DMS79 treated with DMSO at 0.1 percent for 48 hours (cell line): ENCODE measurements at regions not wholly inside any gene's neighbourhood (a gene's known extent, or its start where the extent isn't known, plus 50 kb on each side); places are given as distances from the start of the nearest gene placed in this dataset.
A peak's percentile ranks its signal among the peaks of the same experiment; 100 is the strongest.

Experiments
- DNase-seq: peaks from one replicate; lab custom pipeline; 2025; lab: John Stamatoyannopoulos, UW

DNA sequence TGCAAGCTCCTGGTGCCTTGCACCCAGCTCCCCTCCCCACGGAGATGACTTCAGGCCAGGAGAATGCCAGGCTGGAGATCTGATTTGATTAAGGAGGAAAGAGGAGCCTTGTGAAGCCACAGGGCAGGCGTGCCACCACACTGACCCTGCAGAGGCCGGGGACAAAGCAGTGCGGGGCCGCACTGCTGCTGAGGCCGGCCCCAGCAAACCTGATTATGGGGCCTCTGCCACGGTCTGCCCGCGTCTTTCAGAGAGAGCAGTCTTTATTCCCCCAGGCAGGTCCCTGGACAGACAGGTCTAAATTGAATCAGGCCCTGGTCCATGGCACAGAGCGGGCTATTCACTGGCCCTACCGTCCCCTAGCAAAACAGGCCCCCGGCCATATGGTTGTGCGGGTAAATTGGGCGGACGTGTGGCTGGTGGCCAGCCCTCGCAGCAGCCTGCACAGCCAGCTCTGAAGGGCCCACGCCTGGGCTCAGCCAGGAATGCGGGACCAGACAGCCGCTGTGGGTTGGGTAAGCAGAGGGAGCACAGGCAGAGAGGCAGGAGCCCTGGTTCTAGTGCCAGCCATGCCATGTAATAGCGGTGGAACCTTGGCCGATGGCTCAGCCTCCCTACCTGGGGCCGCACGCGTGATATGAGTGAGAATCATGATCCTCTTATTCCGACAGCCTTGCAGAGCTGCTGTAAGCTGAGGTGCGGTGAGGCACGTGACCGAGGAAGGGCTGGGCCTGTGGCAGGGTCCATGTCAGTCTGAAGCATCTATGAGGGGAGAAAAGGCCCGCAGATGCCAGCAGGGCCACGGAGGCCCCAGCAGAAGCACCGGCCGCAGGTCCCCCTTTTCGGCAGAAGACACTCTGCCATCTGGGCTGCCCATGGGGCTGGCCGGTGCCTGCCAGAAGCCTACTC is 97.3 kb upstream of the MYCN start:
- no peak for DNase-seq

DNA sequence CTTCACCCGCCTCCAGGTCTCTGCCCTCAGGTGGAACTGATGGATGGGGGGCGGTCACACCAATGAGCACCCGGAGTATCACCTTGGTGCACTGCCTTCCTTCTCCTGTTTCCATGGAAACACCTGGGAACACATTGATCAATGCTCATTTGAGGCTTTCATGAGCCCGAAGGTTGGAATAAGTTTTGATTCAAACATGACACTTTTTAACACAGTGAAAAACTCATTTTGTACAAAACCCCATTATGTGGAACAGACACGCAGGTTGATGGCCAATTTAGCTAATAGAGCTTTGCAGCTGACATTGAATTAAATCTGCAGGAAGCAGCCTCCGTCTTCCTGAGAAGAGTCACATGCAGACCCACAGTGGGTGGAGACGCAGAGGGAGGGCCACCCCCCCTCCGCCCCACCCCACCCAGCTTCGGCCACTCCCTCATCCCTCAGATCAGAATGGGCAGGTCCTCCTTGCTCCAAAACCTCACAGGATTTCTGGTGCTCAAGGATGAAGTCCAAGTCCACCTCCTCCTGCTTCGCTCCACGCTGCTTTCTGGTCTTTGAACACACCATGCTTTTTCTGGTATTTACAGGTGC is 96.0 kb upstream of the MYCN start:
- no peak for DNase-seq

DNA sequence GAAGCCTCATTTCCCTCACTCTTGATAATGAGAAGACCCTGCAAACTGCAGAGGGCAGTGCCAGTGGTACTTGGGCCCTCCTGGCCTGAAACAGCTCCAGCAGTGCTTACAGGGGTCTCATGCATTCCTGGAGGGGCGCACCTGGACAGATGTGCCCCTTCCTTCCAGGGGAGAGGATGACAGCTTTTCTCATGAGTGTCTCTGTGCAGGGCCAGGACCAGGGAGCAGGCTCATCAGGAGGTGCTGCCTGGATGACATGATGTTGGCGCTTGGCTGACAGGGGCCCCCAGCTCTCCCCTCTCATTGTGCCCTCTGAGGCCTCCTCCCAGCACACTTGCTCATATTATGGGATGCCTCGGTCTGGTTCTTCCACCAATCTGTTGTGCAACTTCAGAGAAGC is 95.1 kb upstream of the MYCN start:
- no peak for DNase-seq

DNA sequence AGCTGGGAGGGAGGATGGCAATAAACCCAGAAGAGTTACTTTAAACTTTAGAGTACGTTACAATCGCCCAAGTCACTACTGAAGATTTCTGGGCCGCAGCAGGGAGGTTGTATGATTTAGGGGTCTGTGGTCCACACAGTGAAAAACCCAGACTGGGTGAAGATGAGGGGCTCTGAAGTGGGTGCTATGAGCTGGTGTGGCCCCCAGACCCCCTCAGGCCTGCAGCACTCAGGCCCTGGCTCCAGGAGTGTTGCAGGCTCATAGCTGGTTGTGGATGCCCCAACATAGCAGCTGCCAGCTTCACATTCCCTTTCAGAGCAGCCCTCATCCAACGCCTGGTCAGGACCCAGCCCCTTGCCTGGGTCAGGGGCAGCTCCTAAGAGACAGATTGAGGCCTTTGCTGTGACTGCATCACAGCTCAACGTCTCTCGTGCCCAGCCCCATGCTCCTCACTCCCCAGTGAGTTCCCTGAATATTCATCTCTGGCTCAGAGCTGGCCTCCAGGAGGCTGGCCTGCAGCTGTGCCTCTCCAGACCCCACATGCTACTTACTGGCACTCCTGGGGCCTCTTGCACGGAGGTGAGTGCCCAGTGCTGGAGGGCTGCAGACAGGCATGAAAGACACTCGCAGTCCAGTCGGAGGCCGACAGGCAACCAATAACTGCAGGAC is 94.5 kb upstream of the MYCN start:
- no peak for DNase-seq

DNA sequence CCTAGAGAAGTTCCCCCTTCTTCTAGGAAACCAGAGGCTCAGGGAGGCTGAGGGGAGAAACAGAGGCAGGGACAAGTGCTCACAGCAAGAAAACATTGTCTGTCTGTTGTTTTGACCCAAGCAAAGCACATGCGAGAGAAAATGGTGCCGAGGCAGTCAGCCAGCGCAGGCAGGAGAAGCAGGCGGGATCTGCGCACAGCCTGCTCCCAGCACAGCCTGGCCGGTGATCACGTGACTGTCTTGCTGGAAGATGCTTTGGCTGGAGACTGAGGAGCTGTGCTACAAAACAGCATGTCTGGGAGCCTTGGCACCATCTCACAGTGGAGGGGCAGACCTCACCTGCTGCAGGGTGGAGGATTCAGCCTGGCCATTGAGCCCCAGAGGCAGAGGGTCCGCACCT is 93.7 kb upstream of the MYCN start:
- DNase-seq: no peak

DNA sequence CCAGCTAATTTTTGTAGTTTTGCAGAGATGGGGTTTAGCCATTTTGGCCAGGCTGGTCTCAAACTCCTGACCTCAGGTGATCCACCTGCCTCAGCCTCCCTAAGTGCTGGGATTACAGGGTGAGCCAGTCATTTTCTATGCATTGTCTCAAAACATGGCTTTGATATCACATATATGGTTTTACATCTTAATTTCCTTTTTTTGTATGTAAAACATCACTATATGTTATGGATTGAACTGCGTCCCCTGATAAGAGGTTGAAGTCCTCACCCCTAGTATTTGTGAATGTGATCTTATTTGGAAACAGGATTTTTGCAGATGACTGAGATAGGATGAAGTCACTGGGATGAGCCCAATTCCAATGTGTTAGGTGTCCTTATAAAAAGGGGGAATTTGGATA is 89.8 kb upstream of the MYCN start:
- no peak for DNase-seq

DNA sequence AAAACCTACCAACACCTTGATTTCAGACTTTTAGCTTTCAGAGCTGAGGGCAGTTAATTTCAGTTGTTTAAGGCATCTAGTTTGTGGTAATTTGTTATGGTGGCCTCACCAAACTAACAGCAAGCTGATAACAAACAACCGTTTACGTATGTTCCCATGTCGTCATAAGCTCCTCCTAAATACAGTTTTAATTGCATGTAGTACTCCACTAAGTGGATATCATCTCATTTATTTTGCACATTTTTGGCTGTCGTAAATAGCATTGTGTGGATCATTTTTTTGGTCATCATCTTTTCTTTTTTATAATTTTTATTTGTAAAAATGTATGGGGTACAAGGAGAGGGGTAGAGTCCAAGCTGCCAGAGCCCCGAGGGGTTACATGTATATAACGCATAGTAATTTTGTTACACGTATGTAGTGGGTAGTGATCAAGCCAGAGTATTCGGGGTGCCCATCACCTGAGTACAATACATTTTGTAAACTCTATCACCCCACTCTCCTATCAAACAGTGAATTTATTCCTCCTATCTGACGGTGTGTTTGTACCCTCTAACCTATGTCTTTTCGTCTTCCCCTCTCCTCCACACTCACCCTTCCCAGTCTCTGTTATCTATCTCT is 89.2 kb upstream of the MYCN start:
- DNase-seq: no peak

DNA sequence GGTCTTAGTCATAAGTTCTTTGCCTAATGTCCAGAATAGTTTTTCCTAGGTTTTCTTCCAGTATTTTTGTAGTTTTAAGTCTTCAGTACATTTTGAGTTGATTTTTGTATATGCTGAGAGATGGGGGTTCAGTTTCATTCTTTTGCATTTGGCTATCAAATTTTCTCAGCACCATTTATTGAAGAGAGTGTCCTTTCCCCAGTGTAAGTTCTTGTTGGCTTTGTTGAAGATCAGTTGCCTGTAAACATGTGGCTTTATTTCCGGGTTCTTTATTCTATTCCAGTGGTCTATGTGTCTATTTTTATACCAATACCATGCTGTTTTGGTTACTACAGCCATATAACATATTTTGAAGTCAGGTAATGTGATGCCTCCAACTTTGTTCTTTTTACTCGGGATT is 87.5 kb upstream of the MYCN start:
- no peak for DNase-seq

DNA sequence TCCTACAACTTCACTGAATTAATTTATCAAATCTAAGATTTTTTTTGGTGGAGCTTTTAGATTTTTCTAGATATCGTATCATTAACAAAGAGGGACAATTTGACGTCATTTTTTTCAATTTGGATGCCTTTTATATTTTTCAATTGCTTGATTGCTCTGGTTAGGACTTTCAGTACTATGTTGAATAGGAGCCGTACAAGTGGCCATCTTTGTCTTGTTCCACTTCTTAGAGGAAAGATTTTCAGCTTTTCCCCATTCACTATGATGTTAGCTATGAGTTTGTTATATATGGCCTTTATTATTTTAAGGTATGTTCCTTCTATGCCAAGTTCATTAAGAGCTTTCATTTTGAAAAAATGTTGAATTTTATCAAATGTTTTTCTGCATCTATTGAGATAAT is 86.4 kb upstream of the MYCN start:
- DNase-seq: no peak

DNA sequence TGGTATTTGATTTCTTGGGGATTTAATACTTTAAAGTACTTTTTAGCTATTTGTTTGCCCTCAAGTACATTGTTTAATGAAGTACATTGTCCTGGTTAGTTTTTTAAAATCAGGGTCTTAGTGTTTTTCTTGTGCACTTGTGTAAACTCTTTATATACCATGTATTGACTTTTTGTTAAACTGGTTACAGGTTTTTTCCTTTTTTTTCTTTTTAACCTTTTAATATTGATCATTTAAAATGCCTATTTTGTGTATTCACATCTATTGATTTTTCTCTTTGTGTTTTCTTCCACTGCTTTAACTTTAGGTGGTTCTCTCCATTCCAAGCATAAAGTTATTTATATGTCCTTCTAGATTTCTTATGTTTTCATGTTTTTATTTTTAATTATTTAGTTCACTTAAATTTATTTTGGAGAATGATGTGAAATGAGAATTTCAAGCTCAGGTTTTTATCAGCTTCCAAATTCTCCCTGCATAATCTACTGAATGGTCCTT is 84.5 kb upstream of the MYCN start:
- no peak for DNase-seq

DNA sequence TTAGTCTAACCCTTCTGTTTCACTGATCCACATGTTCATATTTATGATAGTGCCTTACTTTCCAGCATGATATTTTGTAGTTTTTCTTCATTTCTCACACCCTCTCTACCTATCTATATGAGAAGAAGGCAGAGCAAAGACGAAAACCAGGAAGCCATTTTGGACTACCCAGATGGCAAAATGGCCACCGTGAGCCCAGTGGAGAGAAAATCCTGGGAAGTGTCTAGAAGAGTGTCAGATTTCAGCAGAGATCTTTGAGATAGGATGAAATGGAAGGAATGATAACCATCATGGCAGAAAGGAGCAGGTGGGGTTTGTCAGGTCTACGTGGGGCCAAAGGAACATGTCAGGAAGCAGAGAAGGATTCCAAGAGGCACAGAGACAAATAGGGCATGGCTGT is 84.0 kb upstream of the MYCN start:
- DNase-seq: no peak

DNA sequence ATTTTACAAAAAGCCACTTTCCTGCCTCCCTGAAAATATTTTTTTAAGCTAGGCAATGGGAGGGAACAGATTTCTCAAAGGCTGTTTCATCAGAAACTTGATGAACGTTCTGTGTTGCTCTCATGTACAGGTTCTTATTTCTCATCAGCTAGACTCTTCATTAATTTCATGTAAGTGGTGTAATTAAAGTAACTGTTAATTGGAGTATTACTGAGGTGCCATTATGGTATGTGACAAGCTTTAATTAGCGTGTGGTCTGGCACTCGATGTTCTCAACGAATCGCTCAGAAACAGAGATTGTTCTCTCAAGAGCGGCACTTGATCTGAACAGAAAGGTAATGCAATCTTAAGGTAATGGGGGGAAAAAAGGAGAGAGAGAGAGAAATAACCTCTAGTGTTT is 81.9 kb upstream of the MYCN start:
- DNase-seq: peak; percentile 78

DNA sequence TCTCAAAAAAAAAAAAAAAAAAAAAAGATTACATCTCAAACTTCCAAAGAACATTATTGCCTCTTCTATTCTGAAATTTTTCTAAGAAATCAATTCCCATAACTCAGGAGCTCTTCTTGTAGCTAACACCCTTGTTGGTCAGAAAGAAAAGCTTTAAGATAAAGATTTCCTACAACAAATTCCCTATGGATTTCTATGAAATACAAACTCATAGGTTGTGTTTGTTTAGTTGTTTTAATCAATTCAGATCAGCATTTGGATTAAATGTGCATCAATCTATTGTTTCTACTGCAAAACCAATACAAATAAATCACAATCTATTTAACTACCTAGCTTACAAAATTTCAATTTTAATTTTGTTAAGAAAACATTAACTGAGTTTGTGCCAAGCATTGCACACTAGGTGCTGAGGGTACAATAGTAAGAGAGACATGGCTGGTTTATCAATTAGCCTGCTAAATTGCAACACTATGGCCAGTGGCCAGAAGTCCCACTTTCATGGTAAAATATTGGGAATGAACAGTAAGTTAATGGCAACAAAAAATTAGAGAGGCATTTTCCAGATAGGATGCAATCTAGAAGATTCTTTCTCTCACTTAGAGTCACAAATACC is 80.2 kb upstream of the MYCN start:
- DNase-seq: no peak

DNA sequence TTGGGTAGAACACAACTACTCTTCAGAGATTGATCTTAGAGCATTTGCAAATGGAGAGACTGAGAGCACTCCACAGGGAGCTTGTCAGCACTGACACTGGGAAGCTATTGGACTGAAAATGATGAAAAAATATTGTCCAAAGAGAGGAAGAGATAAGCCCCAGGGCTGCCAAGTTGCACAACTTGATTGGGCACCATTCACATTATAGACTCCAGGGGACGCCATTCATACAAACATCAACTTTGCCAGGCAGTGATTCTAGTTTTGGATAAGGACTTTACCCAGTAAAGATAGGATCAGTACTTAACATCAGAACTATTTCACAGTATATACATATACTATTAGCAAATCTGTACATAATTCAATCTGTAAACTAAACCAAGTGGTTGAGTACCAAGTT is 79.6 kb upstream of the MYCN start:
- DNase-seq: no peak

DNA sequence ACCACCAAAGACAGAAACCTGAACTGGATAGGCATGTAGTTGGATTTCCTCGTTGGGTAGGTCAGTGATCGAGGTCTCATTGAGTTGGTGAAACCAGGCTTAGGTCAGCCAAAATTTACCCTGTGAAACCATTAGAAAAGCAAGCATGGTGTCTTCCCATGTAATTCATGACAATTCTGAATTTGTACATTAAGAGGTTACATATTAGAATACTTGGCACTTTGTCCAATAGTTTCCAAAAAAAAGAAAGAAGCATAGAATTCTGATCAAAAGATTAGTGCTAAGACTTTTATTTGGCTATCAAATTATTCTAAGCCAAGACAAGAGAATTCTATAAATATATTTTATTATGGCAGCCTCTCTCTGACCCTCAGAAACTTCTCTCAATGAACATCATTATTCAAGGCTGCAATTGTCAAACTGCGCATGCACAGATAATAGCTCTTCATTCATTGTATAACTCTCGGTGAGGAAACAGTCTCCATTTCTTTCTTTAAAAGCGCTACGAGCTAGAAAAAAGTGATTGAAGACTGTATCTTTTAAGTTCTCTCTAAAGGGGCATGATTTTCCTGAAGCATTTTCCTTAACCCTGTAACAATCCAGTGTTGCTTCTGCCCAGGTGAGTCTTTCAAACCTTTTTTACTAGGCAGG is 79.1 kb upstream of the MYCN start:
- DNase-seq: no peak

DNA sequence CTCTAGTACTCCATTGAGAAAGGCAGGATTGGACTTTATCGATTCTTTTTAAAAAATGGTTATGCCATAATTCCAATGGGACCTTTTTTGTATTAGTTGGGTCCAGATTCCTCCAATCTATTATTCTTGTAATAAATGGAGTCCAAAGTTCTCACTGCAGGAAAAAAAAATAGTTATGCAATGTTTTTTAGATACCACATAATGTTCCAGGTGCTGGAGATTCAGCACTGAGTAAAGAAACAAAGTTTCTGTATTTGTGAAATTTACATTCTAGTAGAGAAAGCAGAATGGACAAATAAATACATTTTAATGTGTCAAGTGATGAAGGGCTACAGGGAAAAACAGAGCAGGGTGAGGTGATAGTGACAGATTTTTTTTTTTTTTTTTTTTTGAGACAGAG is 78.5 kb upstream of the MYCN start:
- DNase-seq: no peak

DNA sequence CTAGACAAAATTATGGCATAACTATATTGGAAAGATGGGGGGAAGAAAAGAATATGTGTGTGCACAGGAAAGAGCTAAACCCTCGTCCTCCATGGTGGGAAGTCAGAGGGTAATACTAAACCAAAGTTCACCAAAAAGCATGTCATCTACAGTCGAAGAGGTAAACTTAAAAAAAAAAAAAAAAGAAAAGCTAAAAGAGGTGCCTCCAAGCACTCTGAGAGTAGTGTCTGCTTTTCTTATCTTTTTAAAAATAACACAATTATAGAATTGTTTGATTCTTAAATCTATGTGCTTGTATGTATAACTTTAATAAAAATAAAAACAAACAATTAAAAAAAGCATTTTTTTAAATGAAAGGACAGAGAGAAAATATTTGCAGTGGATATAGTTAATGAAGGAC is 77.3 kb upstream of the MYCN start:
- DNase-seq: no peak

DNA sequence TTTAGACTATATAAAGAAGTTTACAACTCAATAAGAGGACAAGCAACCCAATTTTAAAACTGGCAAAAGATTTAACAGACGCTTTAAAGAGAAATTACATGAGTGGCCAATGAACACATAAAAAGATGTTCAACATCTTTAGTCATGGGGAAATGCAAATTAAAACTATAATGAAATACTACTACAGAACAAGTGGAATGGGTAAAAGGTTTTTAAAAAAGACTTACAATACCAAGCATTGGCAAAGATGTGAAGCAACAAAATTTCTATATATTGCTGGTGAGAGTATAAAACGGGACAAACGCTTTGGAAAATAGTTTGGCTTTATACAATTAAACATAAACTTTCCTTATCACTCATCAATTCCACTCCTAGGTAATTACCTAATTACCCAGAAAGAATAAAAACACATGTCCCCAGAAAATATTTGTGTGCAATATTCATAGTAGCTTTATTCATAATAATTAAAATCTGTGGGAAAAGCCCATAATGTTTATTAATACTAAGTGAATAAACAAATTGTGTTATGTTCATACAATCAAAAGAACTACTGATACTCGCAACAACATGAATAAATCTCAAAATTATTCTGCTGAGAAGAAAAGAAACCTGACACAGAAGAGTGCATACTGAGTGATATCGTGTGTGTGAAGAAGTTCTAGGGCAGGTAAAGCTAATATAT is 76.7 kb upstream of the MYCN start:
- DNase-seq: no peak

DNA sequence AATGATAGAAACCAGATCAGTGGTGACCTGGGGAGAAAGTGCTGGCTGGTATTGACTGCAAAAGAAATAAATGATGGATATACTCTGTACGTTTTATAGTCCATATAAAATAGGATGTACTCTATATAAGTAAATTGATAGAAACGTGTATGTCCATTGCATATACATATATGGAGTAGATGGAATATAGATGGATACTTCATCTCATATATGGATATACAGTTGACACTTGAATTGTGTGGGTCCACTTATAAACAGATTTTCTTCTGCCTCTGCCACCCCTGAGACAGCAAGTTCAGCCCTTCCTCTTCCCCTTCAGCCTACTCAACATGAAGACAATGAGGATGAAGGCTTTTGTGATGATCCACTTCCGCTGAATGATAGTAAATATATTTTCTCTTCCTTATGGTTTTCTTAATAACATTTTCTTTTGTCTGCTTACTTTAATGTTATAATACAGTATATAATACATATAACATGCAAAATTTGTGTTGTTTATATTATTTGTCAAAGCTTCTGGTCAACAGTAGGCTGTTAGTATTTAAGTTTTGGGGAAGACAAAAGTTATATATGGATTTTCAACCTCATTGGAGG is 76.1 kb upstream of the MYCN start:
- DNase-seq: no peak

DNA sequence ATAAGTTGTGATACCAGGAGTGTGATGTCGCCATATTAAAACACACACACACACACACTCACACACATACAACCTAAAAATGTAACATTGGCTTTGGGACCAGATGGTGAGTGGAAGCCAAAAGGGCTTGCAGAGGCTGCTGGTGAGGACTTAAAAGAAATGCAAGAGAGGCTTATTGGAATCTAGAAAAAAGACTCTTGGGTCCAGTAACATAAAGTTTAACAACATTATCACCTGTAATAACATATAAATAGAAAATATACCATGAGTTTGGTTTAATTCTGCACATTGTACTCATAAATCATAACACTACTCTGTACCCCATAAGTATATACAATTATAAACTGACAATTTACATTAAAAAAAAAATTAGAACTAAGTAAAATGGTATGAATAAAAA is 74.4 kb upstream of the MYCN start:
- DNase-seq: no peak
